ENCODE measurements at regions not wholly inside any gene's neighbourhood (a gene's known extent, or its start where the extent isn't known, plus 50 kb on each side); places are given as distances from the start of the nearest gene placed in this dataset.

DNA sequence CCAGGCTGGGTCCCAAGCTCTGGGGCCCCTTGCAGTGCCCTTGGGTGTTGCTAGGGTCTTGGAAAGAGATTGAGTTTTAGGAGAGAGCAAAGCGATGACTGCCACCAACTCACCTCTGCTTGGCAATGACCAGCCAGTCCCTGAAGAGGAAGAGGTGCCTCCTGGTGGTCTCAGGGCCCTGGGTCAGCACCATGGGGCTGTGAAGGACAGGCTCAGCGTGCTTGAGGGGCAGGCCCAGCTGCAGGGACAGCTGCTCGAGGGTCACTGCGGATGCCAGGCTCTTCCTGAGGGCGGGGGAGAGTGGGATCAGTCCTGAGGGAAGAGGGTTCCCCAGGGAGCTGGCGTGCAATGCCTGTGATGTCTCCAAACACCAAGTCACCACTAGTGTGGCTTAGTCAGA, 50.8 kb upstream of the TAGAP start:
- TF ChIP-seq JUNB (IDR thresholded peaks at IDR 0.05; ENCODE audit: unreplicated experiment), result no peak
- TF ChIP-seq, protein P1, sequence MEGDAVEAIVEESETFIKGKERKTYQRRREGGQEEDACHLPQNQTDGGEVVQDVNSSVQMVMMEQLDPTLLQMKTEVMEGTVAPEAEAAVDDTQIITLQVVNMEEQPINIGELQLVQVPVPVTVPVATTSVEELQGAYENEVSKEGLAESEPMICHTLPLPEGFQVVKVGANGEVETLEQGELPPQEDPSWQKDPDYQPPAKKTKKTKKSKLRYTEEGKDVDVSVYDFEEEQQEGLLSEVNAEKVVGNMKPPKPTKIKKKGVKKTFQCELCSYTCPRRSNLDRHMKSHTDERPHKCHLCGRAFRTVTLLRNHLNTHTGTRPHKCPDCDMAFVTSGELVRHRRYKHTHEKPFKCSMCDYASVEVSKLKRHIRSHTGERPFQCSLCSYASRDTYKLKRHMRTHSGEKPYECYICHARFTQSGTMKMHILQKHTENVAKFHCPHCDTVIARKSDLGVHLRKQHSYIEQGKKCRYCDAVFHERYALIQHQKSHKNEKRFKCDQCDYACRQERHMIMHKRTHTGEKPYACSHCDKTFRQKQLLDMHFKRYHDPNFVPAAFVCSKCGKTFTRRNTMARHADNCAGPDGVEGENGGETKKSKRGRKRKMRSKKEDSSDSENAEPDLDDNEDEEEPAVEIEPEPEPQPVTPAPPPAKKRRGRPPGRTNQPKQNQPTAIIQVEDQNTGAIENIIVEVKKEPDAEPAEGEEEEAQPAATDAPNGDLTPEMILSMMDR (conservative IDR thresholded peaks at IDR 0.05; ENCODE audit: low read depth in 2 of 2), result peak in 1 of 2 experiments; percentile 51; a peak in 2 of 4 replicates
- no peak for TF ChIP-seq POLR2AphosphoS5 (IDR thresholded peaks at IDR 0.05; ENCODE audit: low read depth)

Data from GM23338 (cell line).